ENCODE measurements at regions not wholly inside any gene's neighbourhood (a gene's known extent, or its start where the extent isn't known, plus 50 kb on each side); places are given as distances from the start of the nearest gene placed in this dataset.

- DNase-seq (ENCODE audit: low read depth in 2 of 2), result no peak
These were observed 331.1 kb downstream of the ZNF621 start for GRCh38 chr3:40855871-40856270.

GRCh38 chr3:40858364-40859115 lies 333.8 kb downstream of the ZNF621 start:
- DNase-seq (ENCODE audit: low read depth in 2 of 2), result no peak

- no peak for DNase-seq (ENCODE audit: low read depth in 2 of 2)
These were observed 336.4 kb upstream of the CTNNB1 start for GRCh38 chr3:40862946-40863345.

DNA sequence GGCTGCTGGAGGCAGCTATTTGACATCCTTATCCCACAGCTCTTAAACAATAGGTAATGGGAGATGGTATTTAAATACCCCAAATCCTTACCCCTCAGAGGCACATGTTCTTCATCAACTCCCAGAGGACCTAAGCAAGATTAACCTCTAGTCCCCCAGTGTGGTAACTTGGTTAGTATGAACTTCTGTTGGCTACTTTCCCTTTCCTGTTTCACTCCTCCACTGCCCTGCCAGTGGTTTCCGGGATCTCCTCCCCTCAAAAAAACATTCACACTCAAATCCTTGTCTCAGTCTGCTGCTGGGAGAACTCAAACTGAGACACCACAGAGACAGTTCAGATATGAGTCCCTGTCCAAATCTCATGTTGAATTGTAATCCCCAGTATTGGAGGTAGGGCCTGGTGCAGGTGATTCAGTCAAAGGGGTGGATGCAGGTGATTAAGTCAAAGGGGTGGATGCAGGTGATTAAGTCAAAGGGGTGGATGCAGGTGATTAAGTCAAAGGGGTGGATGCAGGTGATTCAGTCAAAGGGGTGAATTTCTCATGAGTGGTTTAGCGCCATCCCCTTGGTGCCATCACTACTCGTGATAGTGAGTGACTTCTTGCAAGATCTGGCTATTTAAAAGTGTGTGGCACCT lies 335.0 kb upstream of the CTNNB1 start:
- no peak for DNase-seq (ENCODE audit: low read depth in 2 of 2)

- no peak for DNase-seq (ENCODE audit: low read depth in 2 of 2)
These were observed 334.4 kb upstream of the CTNNB1 start for GRCh38 chr3:40864915-40865314.

DNA sequence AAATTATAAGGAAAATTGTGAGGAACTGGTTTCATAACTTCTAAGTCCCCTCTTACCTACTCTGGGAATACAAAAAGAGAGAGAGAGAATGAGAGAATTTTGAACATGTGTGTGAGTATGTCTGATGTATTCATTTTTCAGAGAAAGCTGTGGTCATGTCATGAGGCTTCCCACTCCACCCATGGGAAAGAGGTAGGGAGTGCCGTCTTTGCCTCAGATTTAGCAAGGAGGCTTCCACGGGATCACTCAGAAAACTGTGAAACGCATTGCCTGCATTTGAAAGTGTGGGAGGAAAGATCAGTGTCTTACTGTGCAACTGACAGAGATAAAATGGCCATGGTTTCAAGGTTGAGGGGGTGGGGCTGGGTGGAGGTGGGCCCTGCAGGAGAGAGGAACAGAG lies 331.5 kb upstream of the CTNNB1 start:
- DNase-seq (ENCODE audit: low read depth in 2 of 2), result no peak

- no peak for DNase-seq (ENCODE audit: low read depth in 2 of 2)
These were observed 330.3 kb upstream of the CTNNB1 start for GRCh38 chr3:40869013-40869412.

DNA sequence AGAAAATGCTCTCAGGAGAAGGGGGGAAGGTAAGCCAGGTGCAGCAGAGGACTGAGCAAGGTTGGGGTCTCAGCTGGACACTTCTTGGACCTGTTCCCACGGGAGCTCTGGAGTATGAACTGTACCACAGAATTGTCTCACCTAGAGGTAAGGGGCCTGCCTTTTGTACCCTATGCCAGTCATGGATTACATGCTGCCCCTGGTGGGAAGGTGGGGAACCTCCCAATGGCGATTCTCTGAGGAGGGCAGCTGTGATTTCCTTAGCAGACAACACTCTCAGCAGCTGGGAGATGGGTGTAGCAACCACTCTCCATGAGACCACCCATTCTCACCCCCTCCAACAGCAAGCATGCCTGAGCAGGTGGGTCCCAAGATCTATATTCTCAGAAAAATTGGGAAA lies 329.4 kb upstream of the CTNNB1 start:
- DNase-seq (ENCODE audit: low read depth in 2 of 2), result no peak

DNA sequence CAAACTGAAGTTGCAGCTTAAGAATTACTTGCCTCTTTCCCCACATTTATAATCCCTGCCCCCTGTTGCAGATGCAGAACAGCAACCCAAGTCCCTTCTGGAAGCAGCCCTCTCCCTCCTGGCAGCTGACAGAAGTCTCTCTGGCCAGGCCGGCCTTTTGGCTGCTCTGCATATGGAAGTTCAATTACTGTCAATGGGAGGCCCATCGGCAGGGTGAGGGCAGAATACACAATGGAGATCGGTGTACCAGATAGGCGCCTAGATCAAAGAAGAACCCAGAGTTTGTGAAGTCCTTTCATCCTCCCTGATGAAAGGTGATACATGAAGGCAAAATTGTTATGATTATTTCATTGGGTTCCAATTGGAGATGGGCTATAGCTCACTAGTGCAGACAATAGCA lies 327.9 kb upstream of the CTNNB1 start:
- DNase-seq (ENCODE audit: low read depth in 2 of 2), result no peak

DNA sequence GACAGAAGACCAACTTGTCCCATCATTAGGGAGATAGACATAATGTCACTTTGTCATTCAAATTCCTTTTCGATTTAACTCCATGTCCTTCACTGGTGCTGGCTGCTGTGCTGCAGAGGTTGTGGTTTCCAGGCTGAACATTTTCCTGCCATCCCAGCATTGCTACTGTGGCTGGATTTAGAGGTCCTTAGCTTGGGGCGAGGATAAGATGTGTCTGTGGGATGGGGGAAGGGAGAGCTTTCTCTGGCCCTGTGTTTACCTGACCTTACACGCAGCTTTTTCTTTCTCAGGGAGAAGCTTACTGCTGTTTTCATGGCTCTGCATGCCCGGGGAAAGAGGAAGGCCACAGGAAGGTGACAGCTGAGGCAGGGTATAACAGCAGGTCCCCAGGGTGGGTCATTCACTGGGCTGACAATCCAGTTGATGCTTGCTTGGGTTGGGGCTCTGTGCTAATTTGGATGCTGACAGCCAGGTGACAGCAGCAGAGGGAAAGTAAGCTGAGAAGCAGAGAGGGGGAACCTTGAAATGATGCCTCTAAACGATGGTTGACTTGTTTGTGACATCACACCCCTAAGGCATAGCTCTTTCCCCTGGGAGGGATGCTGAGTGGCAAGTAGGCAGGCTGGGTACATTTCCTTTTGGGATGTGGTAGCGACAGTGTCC lies 326.9 kb upstream of the CTNNB1 start:
- DNase-seq (ENCODE audit: low read depth in 2 of 2), result no peak

DNA sequence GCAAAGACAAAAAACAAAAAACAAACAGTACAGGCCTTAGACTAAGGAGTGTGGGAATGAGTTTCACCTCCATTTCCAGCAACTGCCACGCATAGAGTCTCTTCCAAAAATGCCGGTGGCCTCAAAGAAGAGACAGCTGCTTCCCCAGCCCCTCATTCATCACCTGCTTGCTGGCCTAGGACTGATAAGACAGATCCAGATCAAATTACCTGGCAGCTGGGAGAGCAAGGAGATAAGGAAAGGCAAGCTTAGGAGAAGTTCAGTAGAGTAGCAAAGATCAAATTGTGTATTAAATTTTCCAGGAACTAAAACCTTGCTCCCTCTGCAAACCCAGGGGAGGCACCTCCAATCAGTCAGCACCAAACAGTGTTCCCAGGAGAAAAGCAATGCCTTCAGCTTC lies 325.8 kb upstream of the CTNNB1 start:
- no peak for DNase-seq (ENCODE audit: low read depth in 2 of 2)

GRCh38 chr3:40873934-40874699 lies 325.2 kb upstream of the CTNNB1 start:
- no peak for DNase-seq (ENCODE audit: low read depth in 2 of 2)

- DNase-seq (ENCODE audit: low read depth in 2 of 2), result no peak
These were observed 323.7 kb upstream of the CTNNB1 start for GRCh38 chr3:40875581-40875980.

GRCh38 chr3:40876009-40876408 lies 323.3 kb upstream of the CTNNB1 start:
- DNase-seq (ENCODE audit: low read depth in 2 of 2), result no peak

GRCh38 chr3:40876496-40876895 lies 322.8 kb upstream of the CTNNB1 start:
- no peak for DNase-seq (ENCODE audit: low read depth in 2 of 2)

DNA sequence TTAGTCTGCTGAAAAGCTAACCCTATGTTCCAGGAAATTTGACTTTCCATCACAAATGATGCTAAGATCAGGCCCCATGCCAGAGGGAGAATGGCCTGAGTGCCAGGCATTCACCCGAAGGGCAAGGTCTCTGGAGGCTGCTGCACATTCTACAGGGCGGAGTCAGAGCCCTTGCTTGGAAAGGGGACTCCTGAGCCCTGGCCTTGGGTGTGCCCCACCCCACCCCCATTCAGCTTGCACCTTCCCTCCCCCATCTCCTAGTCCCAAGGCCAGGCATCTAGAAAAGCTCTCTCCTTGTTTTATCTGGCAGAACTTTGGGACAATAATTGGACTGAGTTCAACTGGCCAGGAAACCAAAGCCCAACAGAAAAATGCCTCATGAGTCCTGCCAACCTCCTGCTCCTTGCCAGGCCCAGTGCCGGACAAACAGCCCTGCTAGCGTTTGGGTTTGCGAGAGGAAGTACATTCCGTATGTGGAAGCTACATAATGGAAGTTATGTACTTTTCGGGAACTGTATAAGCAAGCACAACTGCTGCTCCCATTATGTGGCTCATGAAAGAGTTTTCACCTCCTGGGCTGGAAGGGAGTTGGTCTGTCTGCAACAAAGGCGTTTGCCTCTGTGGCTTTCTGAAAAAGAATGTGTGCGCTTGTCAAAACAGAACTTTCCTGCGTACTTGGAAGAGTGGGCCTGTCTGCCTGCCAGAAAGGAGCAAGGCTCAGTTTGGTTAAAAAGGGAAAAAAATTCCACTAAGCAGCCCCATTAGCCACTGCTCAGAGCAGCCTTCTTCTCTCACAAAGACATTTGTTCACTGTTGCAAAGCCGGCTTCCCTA lies 321.5 kb upstream of the CTNNB1 start:
- no peak for DNase-seq (ENCODE audit: low read depth in 2 of 2)

GRCh38 chr3:40878464-40878905 lies 320.8 kb upstream of the CTNNB1 start:
- no peak for DNase-seq (ENCODE audit: low read depth in 2 of 2)

DNA sequence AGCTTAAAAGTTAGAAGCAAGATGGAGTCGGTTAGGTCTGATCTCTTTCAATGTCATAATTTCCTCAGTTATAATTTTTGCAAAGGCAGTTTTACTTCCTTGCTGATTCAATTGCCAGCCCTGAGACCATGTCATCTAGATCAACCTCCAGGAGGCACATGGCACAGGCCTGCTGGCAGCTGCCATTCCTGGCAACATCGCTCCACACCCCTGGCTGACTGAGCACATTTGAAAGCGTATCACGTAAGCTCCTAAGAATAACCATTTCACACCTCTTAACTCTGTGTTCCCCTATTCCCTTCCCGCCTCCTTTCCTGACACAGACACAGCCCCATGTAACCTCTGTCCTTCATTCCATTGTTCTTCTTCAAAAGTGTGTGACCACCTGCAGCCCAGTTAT lies 313.9 kb upstream of the CTNNB1 start:
- no peak for DNase-seq (ENCODE audit: low read depth in 2 of 2)

DNA sequence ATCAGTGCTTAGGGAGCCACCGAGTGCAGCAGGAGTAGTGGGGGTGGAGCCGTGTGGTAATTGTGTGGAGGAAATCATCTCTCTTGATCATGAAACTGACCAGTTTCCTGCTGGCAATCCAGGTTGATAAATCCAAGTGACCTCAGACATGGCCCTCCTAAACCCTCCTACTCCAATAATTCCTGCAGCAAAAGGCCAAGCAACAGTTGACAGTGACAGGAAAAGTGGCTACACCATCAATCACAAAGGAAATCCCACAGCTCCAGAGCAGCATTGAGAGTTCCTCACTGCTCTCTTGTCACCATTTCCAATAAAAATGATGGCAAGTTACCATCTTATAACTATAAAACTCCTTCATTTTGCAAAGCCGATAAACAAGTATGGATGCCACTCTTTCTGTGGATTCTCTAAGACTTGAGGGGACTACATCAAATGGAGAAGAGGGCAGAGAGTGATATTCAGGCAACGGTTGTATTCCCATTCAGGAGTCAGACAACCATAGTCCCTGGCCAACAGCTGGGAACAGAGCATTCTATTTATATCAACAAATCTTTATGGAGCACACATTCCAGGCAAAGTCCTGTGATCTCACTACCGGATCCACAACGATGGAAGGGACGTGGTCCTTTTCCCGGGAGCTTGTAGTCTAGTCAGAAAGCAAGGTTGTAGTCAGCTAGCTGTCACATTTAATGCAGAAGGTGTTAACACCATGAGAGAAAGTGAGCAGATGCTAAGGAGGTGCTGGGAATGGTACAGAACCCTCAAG lies 312.5 kb upstream of the CTNNB1 start:
- DNase-seq (ENCODE audit: low read depth in 2 of 2), result no peak

DNA sequence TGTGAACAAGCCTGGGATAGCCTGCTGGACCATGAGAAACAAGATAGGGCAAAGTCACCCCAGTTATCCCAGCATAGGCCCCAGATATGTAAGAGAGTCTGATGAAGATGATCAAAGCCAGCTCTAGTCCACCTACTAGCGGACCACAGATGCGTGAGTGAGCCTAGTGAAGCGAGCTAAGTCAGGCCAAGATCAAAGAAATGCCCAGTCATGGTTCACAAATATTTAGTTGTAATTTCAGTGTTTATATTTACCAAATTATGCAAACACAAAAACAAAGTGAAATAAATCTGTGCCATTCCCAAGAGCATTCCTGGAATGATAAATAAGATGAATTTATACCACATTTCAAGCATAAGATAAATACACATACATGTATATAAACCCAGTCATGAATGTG lies 308.1 kb upstream of the CTNNB1 start:
- DNase-seq (ENCODE audit: low read depth in 2 of 2), result no peak

DNA sequence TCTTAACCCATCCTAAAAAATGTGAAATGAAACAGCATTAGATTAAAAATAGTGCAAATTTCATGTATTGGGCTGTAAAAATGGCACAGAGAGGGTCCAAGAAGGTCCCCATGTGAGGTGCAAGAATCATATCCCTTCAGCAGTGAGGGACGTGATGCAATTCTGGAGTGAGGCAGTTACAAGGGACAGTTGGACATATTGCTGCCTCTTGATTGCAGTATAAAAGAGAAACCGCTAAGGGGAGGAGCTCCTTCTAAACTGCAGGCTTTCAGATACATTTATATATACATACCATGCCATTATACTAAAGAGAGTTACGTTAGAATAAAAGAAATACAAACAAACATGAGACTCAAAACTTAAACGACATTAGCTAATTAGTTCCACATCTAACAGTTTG lies 304.2 kb upstream of the CTNNB1 start:
- DNase-seq (ENCODE audit: low read depth in 2 of 2), result no peak

Data from stimulated activated CD8-positive, alpha-beta memory T cell treated with anti-CD3 and anti-CD28 coated beads, Interleukin-7, amount 100 ng/mL, for 4 hours (primary cell).